Smooth muscle cell (in vitro differentiated cells): ENCODE measurements at regions not wholly inside any gene's neighbourhood (a gene's known extent, or its start where the extent isn't known, plus 50 kb on each side); places are given as distances from the start of the nearest gene placed in this dataset.

Source experiments
- DNase-seq: peaks from one replicate; lab custom pipeline; 2025; ENCODE audit not compliant: unreplicated experiment; lab: John Stamatoyannopoulos, UW
- H2AFZ ChIP-seq: fragments of 200-600 bp; sonication (generic); 2 replicates; pipeline ENCODE4 v1.6.0; 2016; ENCODE audit warnings: antibody characterized with exemption, low read depth, mild to moderate bottlenecking
- H3F3A ChIP-seq: fragments of 200-600 bp; sonication (generic); 2 replicates; pipeline ENCODE4 v1.6.0; 2017; ENCODE audit warnings: antibody characterized with exemption, low read depth
- H3K27ac ChIP-seq: fragments of 200-600 bp; sonication (generic); 2 replicates; pipeline ENCODE4 v1.5.1; 2016; ENCODE audit warnings: low read depth, mild to moderate bottlenecking
- H3K27me3 ChIP-seq: fragments of 200-600 bp; sonication (generic); 2 replicates; pipeline ENCODE4 v1.6.1; 2016; ENCODE audit warnings: low read depth, mild to moderate bottlenecking
- H3K36me3 ChIP-seq: fragments of 200-600 bp; sonication (generic); 2 replicates; pipeline ENCODE4 v1.5.1; 2016; ENCODE audit warnings: low read depth
- H3K4me1 ChIP-seq: fragments of 200-600 bp; sonication (generic); 2 replicates; pipeline ENCODE4 v1.5.1; 2016; ENCODE audit warnings: low read depth
- H3K4me2 ChIP-seq: fragments of 200-600 bp; sonication (generic); 2 replicates; pipeline ENCODE4 v1.6.0; 2016; ENCODE audit warnings: mild to moderate bottlenecking
- H3K4me3 ChIP-seq: fragments of 200-600 bp; sonication (generic); 2 replicates; pipeline ENCODE4 v1.5.1; 2016; ENCODE audit warnings: mild to moderate bottlenecking
- H3K79me2 ChIP-seq: fragments of 200-600 bp; sonication (generic); 2 replicates; pipeline ENCODE4 v1.6.0; 2016; ENCODE audit warnings: low read depth, mild to moderate bottlenecking
- H3K9ac ChIP-seq: fragments of 200-600 bp; sonication (generic); 2 replicates; pipeline ENCODE4 v1.6.0; 2016; ENCODE audit warnings: low read depth
- H3K9me3 ChIP-seq: fragments of 200-600 bp; sonication (generic); replicated peaks from 2 replicates; pipeline ENCODE4 v1.5.1; 2016; ENCODE audit warnings: low read depth
- H4K20me1 ChIP-seq: fragments of 200-600 bp; sonication (generic); 2 replicates; pipeline ENCODE4 v1.6.0; 2016; ENCODE audit warnings: low read depth
- WGBS: methylation state at CpG from one replicate; pipeline ENCODE4 v1.1.7; 2016; ENCODE audit warnings: low lambda C conversion rate; 5-methylcytosine and 5-hydroxymethylcytosine counted together
- TF ChIP-seq, protein P1 (sequence below): fragments of 200-600 bp; sonication (generic); IDR thresholded peaks from 2 replicates; pipeline ENCODE4 v1.5.1; 2017; ENCODE audit warnings: borderline replicate concordance, mild to moderate bottlenecking, antibody characterized with exemption; ENCODE audit not compliant: insufficient read depth, poor library complexity, severe bottlenecking

DNA sequence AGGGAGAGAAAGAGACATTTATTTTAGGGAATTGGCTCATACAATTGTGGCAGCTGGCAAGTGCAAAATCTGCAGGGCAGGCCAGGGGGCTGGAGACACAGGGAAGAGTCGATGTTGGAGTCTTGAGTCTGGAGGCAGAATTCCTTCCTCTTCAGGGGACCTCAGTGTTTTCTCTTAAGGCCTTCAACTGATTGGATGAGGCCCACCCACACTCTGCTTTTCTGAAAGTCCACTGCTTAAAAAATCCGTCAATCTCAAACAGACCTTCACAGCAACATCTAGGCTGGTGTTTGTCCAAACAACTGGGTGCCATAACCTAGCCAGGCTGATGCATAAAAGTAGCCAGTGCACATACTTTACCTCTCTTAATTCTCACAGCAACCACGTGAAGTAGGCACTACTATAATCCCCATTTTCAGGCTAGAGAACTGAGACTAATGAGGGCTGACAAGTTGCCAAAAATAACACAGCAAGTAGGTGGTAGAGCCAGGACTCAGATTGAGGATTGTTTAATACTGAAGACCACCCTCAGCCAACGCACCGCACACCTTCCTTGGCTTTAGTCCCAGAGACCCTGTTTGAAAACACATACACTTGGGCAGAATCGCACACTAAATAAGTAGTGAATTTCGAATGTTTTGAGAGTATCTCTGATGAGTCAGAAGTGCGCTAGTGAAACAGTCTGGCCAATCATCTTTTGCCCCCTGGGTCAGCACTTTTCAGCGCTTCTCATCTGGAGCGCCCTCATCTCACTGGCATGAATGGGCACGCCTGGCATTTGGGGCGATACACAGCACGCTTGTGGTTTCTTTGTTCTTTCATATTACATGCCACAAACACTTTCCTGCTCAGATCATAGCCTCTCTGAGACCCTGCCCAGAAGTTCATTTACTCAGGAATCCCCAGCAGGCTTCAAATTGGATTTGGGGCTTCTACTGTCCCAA is 591.4 kb downstream of the CCDC171 start:
- Histone ChIP-seq H3K4me1 (no peaks in the 10 kb centered on the region), H3F3A (no peaks in the 10 kb centered on the region), H3K79me2 (no peaks in the 10 kb centered on the region), H3K27ac (no peak overlapping the region), H3K36me3 (no peaks in the 10 kb centered on the region), H3K9me3 (no peaks in the 10 kb centered on the region), H3K4me2 (no peak overlapping the region), H3K4me3 (no peak overlapping the region), H3K27me3 (no peaks in the 10 kb centered on the region), H3K9ac (no peak overlapping the region), H4K20me1 (no peaks in the 10 kb centered on the region), H2AFZ (no peak overlapping the region)
- DNase-seq: no peak
- WGBS: 85% methylated on average over 13 of the region's 13 CpGs
- TF ChIP-seq, protein P1, sequence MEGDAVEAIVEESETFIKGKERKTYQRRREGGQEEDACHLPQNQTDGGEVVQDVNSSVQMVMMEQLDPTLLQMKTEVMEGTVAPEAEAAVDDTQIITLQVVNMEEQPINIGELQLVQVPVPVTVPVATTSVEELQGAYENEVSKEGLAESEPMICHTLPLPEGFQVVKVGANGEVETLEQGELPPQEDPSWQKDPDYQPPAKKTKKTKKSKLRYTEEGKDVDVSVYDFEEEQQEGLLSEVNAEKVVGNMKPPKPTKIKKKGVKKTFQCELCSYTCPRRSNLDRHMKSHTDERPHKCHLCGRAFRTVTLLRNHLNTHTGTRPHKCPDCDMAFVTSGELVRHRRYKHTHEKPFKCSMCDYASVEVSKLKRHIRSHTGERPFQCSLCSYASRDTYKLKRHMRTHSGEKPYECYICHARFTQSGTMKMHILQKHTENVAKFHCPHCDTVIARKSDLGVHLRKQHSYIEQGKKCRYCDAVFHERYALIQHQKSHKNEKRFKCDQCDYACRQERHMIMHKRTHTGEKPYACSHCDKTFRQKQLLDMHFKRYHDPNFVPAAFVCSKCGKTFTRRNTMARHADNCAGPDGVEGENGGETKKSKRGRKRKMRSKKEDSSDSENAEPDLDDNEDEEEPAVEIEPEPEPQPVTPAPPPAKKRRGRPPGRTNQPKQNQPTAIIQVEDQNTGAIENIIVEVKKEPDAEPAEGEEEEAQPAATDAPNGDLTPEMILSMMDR: no peak

DNA sequence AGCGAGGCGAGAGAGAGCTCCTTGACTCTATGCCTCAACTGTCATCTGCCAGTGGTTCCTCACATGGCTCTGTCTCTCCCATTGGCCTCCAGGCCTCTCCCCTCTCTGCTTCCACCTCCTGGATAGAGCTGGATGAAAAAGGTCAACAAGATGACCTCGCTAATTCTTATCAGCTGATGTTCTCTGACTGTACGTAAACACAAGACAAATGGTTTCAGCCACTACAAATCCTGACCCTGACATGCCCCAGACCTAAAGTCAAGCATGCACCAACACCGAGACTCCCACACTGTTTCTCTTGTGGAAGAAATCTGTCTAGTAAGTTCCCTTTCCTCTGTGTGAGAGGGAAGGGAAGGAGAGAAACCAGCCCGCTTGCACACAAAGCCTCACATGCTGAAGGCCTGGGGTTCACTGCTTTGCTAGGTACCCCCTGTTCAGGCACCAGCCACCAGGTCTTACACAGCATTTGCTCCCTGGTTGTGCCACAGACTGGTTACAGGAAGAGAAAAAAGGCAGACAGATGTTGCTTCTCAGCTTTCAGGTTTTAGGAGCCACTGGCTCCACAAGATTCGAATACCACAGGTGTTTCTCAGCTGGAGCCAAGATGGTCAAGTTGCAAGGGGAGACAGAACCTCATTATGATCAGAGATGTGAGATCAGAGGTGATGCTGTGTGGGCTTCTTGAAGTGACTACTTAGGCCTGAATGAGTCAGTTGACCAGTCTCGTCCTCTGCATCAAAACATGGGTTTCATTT is 592.5 kb downstream of the CCDC171 start:
- Histone ChIP-seq H3K9ac (no peak overlapping the region), H3K36me3 (no peaks in the 10 kb centered on the region), H3K9me3 (no peaks in the 10 kb centered on the region), H4K20me1 (no peaks in the 10 kb centered on the region), H3K4me3 (no peak overlapping the region), H3F3A (no peaks in the 10 kb centered on the region), H2AFZ (no peak overlapping the region), H3K79me2 (no peaks in the 10 kb centered on the region), H3K27ac (no peak overlapping the region), H3K4me2 (no peak overlapping the region), H3K27me3 (no peaks in the 10 kb centered on the region), H3K4me1 (no peaks in the 10 kb centered on the region)
- TF ChIP-seq, protein P1: no peak
- DNase-seq: no peak
- 66% methylated on average over 8 of the region's 8 CpGs for WGBS

- TF ChIP-seq, protein P1: no peak
- no peak for DNase-seq
- Histone ChIP-seq H3K79me2 (no peaks in the 10 kb centered on the region), H4K20me1 (no peaks in the 10 kb centered on the region), H3F3A (no peaks in the 10 kb centered on the region), H3K27ac (no peak overlapping the region), H2AFZ (no peak overlapping the region), H3K9ac (no peak overlapping the region), H3K4me2 (no peak overlapping the region), H3K36me3 (no peaks in the 10 kb centered on the region), H3K4me3 (no peak overlapping the region), H3K9me3 (no peaks in the 10 kb centered on the region), H3K27me3 (no peaks in the 10 kb centered on the region), H3K4me1 (no peaks in the 10 kb centered on the region)
- 94% methylated on average over 7 of the region's 7 CpGs for WGBS
Observed at GRCh38 chr9:16147726-16148125, 594.9 kb downstream of the CCDC171 start.
